Fibroblast of lung (primary cell): ENCODE measurements at regions not wholly inside any gene's neighbourhood (a gene's known extent, or its start where the extent isn't known, plus 50 kb on each side); places are given as distances from the start of the nearest gene placed in this dataset.

ENCODE experiments used
- DNase-seq, 2 donors: peaks; one replicate each; pipeline versions ENCODE4 v3.0.0 to v3.0.0-alpha.2; 2010; ENCODE audit warnings: low read depth in 2 of 2
- H2AFZ ChIP-seq: 2 replicates; pipeline ENCODE4 v1.5.1; 2012; ENCODE audit warnings: low read length, control low read depth, inconsistent platforms
- H3K27ac ChIP-seq: 2 replicates; pipeline ENCODE4 v1.5.1; 2011; ENCODE audit warnings: low read length, control low read depth; ENCODE audit not compliant: insufficient read depth
- H3K27me3 ChIP-seq: 2 replicates; pipeline ENCODE4 v1.5.1; 2011; ENCODE audit warnings: mild to moderate bottlenecking, low read length; ENCODE audit not compliant: control insufficient read depth, insufficient read depth
- H3K36me3 ChIP-seq: 2 replicates; pipeline ENCODE4 v1.5.1; 2011; ENCODE audit warnings: low read length; ENCODE audit not compliant: control insufficient read depth, insufficient read depth
- H3K4me1 ChIP-seq: 2 replicates; pipeline ENCODE4 v1.5.1; 2011; ENCODE audit warnings: low read length; ENCODE audit not compliant: control insufficient read depth, insufficient read depth; ENCODE audit errors: extremely low read depth
- H3K4me2 ChIP-seq: 2 replicates; pipeline ENCODE4 v1.5.1; 2011; ENCODE audit warnings: low read length, control low read depth; ENCODE audit not compliant: insufficient read depth; ENCODE audit errors: extremely low read depth
- H3K4me3 ChIP-seq, 4 experiments: fragments of 200-600 bp in 1 of 4; sonication (generic) in 1 of 4; replicated peaks in 1 of 4; 2 replicates each; pipeline ENCODE4 v1.5.1; 2011 to 2016; ENCODE audit warnings: low read length in 4 of 4, low read depth in 3 of 4, mild to moderate bottlenecking in 3 of 4, control low read depth in 2 of 4, inconsistent platforms in 1 of 4, mixed read lengths in 1 of 4; ENCODE audit not compliant: insufficient read depth in 1 of 4; ENCODE audit errors: control extremely low read depth in 1 of 4
- H3K79me2 ChIP-seq: 2 replicates; pipeline ENCODE4 v1.5.1; 2012; ENCODE audit warnings: mild to moderate bottlenecking, low read length, inconsistent platforms; ENCODE audit not compliant: control insufficient read depth, insufficient read depth
- H3K9ac ChIP-seq: 2 replicates; pipeline ENCODE4 v1.5.1; 2011; ENCODE audit warnings: mild to moderate bottlenecking, low read length, control low read depth; ENCODE audit not compliant: insufficient read depth
- H3K9me3 ChIP-seq: 2 replicates; pipeline ENCODE4 v1.5.1; 2012; ENCODE audit warnings: low read depth, low read length; ENCODE audit not compliant: control insufficient read depth, insufficient read depth
- H4K20me1 ChIP-seq: 2 replicates; pipeline ENCODE4 v1.5.1; 2011; ENCODE audit warnings: low read length; ENCODE audit not compliant: control insufficient read depth, insufficient read depth; ENCODE audit errors: extremely low read depth
- CTCF ChIP-seq, 2 donors: IDR thresholded peaks in 1 of 2; conservative IDR thresholded peaks in 1 of 2; 1 replicate in 1 of 2; 2 replicates in 1 of 2; pipeline ENCODE4 v1.5.1; 2011 to 2012; ENCODE audit warnings: low read length in 2 of 2, control low read depth in 1 of 2, inconsistent platforms in 1 of 2, low read depth in 1 of 2, mild to moderate bottlenecking in 1 of 2
- EZH2 ChIP-seq: IDR thresholded peaks from 2 replicates; pipeline ENCODE4 v1.5.1; 2012; ENCODE audit warnings: low read length, control low read depth, mild to moderate bottlenecking; ENCODE audit errors: missing control alignments

DNA sequence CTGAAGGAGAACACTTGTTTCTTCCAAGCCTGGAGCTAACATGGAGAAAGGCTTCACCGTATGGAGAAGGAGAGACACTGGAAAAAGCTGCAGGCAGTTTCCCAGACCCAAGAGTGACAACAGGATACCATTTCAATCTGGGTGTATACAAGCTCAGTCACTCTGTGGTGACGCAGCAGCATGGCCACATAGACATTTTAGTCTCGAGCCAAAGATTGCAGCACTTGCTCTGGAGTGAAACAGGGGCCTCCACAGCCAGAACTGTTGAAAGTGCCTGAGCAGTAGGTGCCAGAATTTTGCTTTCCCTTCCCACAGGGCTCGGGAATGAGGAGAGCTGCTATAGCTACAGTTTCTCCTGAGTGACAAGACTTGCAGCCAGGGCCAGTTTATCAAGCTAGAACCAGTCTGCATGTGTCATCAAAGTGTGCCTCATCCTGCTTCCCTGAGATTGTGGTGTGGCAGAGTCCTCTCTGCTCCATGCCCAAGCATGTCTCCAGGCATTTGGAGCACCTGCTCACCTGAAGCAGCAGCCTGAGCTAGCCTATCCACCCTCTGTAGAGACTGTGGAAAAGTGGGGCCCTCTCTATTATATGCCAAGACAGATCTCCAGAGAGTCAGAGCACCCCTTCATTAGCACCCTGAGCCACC lies 234.6 kb upstream of the CDH19 start:
- no peaks in the 10 kb centered on the region for H3K27me3 ChIP-seq
- H3K79me2 ChIP-seq: no peaks in the 10 kb centered on the region
- H3K9me3 ChIP-seq: no peaks in the 10 kb centered on the region
- TF ChIP-seq CTCF (conservative IDR thresholded peaks at IDR 0.05 in 1 of 2, IDR thresholded peaks at IDR 0.05 in 1 of 2; ENCODE audit: low read depth in 1 of 2, low read length in 2 of 2) (no peak), EZH2 (no peak)
- no peak overlapping the region for H3K9ac ChIP-seq
- no peak overlapping the region for H3K4me3 ChIP-seq
- no peak overlapping the region for H2AFZ ChIP-seq
- H3K4me2 ChIP-seq: no peak overlapping the region
- no peak overlapping the region for H3K27ac ChIP-seq
- H3K36me3 ChIP-seq: no peaks in the 10 kb centered on the region
- H3K4me1 ChIP-seq: no peaks in the 10 kb centered on the region
- H4K20me1 ChIP-seq: no peaks in the 10 kb centered on the region
- DNase-seq: no peak

- Histone ChIP-seq H3K4me3 (no peak overlapping the region), H3K36me3 (no peaks in the 10 kb centered on the region), H3K9me3 (no peaks in the 10 kb centered on the region), H3K27ac (no peak overlapping the region), H4K20me1 (no peaks in the 10 kb centered on the region), H3K27me3 (no peaks in the 10 kb centered on the region), H3K4me1 (no peaks in the 10 kb centered on the region), H2AFZ (no peak overlapping the region), H3K4me2 (no peak overlapping the region), H3K79me2 (no peaks in the 10 kb centered on the region), H3K9ac (no peak overlapping the region)
- no peak for DNase-seq
- TF ChIP-seq CTCF (conservative IDR thresholded peaks at IDR 0.05 in 1 of 2, IDR thresholded peaks at IDR 0.05 in 1 of 2; ENCODE audit: low read depth in 1 of 2, low read length in 2 of 2): no peak
- TF ChIP-seq EZH2: no peak
Measured at GRCh38 chr18:66833646-66834045, 229.8 kb upstream of the CDH19 start.

DNA sequence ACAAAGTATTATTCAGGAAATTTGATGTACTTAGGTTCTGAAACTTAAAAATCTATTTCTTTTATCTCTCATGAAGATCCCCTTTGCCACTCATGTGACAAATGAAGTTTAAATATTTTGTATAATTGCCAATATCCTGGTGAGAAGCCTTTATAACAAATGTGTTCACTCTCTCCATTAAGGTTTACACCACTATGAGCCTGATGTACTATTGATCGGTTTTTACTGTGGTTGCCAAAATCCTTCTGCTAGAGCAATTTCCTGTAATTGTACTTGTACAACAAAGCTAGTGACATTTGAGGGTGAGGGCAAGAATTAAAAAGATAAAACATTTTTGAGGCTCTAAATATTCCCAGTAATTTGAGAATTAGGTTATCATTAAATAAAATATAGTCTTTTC lies 222.3 kb upstream of the CDH19 start:
- H3K27me3 ChIP-seq: no peaks in the 10 kb centered on the region
- H2AFZ ChIP-seq: no peak overlapping the region
- no peaks in the 10 kb centered on the region for H3K36me3 ChIP-seq
- H3K4me1 ChIP-seq: no peaks in the 10 kb centered on the region
- no peaks in the 10 kb centered on the region for H3K9me3 ChIP-seq
- H3K27ac ChIP-seq: no peak overlapping the region
- H4K20me1 ChIP-seq: no peaks in the 10 kb centered on the region
- no peak overlapping the region for H3K4me3 ChIP-seq
- no peak overlapping the region for H3K9ac ChIP-seq
- no peak for DNase-seq
- H3K4me2 ChIP-seq: no peak overlapping the region
- TF ChIP-seq CTCF (conservative IDR thresholded peaks at IDR 0.05 in 1 of 2, IDR thresholded peaks at IDR 0.05 in 1 of 2; ENCODE audit: low read depth in 1 of 2, low read length in 2 of 2) (no peak), EZH2 (no peak)
- H3K79me2 ChIP-seq: no peaks in the 10 kb centered on the region
